HCT116 (cell line): ENCODE measurements at regions not wholly inside any gene's neighbourhood (a gene's known extent, or its start where the extent isn't known, plus 50 kb on each side); places are given as distances from the start of the nearest gene placed in this dataset.

Experiments used
- ATAC-seq: fragments of 200-7000 bp; cut with Tn5 transposase; 2 replicates; pipeline ENCODE4 v1.9.1; 2020; ENCODE audit warnings: mild to moderate bottlenecking, moderate library complexity
- BruUV-seq: library from RNA; stranded (reverse); fragments of 400-500 nt; replicated peaks from 2 replicates; lab custom pipeline; 2021; lab: Mats Ljungman, UMichigan
- CTCF ChIA-PET: fragments of 300-600 bp; sonication (Branson Sonifier 250); formaldehyde crosslinking; loops from one replicate; lab custom pipeline; 2021; ENCODE audit warnings: antibody characterized with exemption; lab: Charles Lee
- POLR2A ChIA-PET: fragments of 300-600, 350-600 bp; sonication (Branson Sonifier 250); formaldehyde crosslinking; loops from one replicate; lab custom pipeline; 2021; ENCODE audit warnings: antibody characterized with exemption; lab: Charles Lee
- RAD21 ChIA-PET, 2 experiments: fragments of 300-600 bp; sonication (Branson Sonifier 250); formaldehyde crosslinking; loops; one replicate each; lab custom pipeline; 2023; ENCODE audit warnings: low total read pairs in 2 of 2; ENCODE audit not compliant: uncharacterized antibody in 2 of 2, unreplicated experiment in 2 of 2, low non-redundant PET in 1 of 2; lab: Charles Lee
- DNase-seq: peaks from one replicate; pipeline ENCODE4 v3.0.0-alpha.2; 2010; ENCODE audit warnings: low read depth, low spot score
- H2AFZ ChIP-seq: fragments of 200-600 bp; shearing (Covaris generic), sonication (generic); 2 replicates; pipeline ENCODE4 v1.6.1; 2017; ENCODE audit warnings: low read depth, mixed run types, mixed read lengths, antibody characterized with exemption, low read length; ENCODE audit not compliant: poor library complexity, severe bottlenecking
- H3K27ac ChIP-seq: 2 replicates; pipeline ENCODE4 v1.5.1; 2012; ENCODE audit warnings: low read depth, low read length
- H3K27me3 ChIP-seq: fragments of 200-600 bp; sonication (generic); 2 replicates; pipeline ENCODE4 v1.6.1; 2016; ENCODE audit warnings: mixed run types, low read length, mixed read lengths; ENCODE audit not compliant: insufficient read depth
- H3K36me3 ChIP-seq, 2 experiments: fragments of 200-500 bp in 1 of 2; fragments of 200-600 bp in 1 of 2; sonication (Bioruptor generic) in 1 of 2; sonication (generic) in 1 of 2; 2 replicates each; pipeline versions ENCODE4 v1.5.1 to v1.6.1; 2014 to 2016; ENCODE audit warnings: low read length in 2 of 2, inconsistent platforms in 1 of 2, mixed read lengths in 1 of 2, mixed run types in 1 of 2; ENCODE audit not compliant: insufficient read depth in 2 of 2, control insufficient read depth in 1 of 2
- H3K4me1 ChIP-seq, 2 experiments: fragments of 200-600 bp in 1 of 2; sonication (generic) in 1 of 2; 2 replicates each; pipeline versions ENCODE4 v1.5.1 to v1.6.1; 2012 to 2017; ENCODE audit warnings: low read length in 2 of 2, inconsistent platforms in 1 of 2, mild to moderate bottlenecking in 1 of 2, mixed read lengths in 1 of 2, mixed run types in 1 of 2, moderate library complexity in 1 of 2; ENCODE audit not compliant: insufficient read depth in 2 of 2, control insufficient read depth in 1 of 2
- H3K4me2 ChIP-seq: fragments of 200-600 bp; sonication (generic); 2 replicates; pipeline ENCODE4 v1.6.1; 2017; ENCODE audit warnings: mixed run types, low read length, mixed read lengths
- H3K4me3 ChIP-seq, 2 experiments: fragments of 200-600 bp in 1 of 2; sonication (generic) in 1 of 2; replicated peaks in 1 of 2; 2 replicates each; pipeline ENCODE4 v1.5.1; 2011 to 2016; ENCODE audit warnings: low read length in 2 of 2, control low read depth in 1 of 2, low read depth in 1 of 2, mild to moderate bottlenecking in 1 of 2, mixed read lengths in 1 of 2, mixed run types in 1 of 2
- H3K79me2 ChIP-seq: fragments of 200-600 bp; sonication (generic); 2 replicates; pipeline ENCODE4 v1.6.1; 2017; ENCODE audit warnings: mild to moderate bottlenecking, mixed run types, low read length, moderate library complexity, mixed read lengths; ENCODE audit not compliant: insufficient read depth
- H3K9ac ChIP-seq: fragments of 200-600 bp; sonication (generic); 2 replicates; pipeline ENCODE4 v1.6.1; 2016; ENCODE audit warnings: low read length, mixed read lengths
- H3K9me2 ChIP-seq: fragments of 200-600 bp; sonication (generic), shearing (Covaris generic); 2 replicates; pipeline ENCODE4 v1.6.1; 2017; ENCODE audit warnings: mixed run types, mild to moderate bottlenecking, moderate library complexity; ENCODE audit not compliant: insufficient read depth
- H3K9me3 ChIP-seq, 2 experiments: fragments of 200-500 bp in 1 of 2; fragments of 200-600 bp in 1 of 2; sonication (Bioruptor generic) in 1 of 2; sonication (generic) in 1 of 2; 2 replicates each; pipeline ENCODE4 v1.6.1; 2014 to 2017; ENCODE audit warnings: low read length in 2 of 2, mixed read lengths in 2 of 2, inconsistent platforms in 1 of 2, low read depth in 1 of 2, mild to moderate bottlenecking in 1 of 2, mixed run types in 1 of 2, moderate library complexity in 1 of 2; ENCODE audit not compliant: control insufficient read depth in 1 of 2, insufficient read depth in 1 of 2
- H4K20me1 ChIP-seq: fragments of 200-600 bp; sonication (generic), shearing (Covaris generic); 2 replicates; pipeline ENCODE4 v1.6.1; 2017; ENCODE audit warnings: mixed run types, mild to moderate bottlenecking, moderate library complexity; ENCODE audit not compliant: insufficient read depth
- ELF1 ChIP-seq: IDR thresholded peaks from 2 replicates; pipeline ENCODE4 v1.6.1; 2012; ENCODE audit warnings: low read depth, borderline replicate concordance
- JUND ChIP-seq: IDR thresholded peaks from 2 replicates; pipeline ENCODE4 v1.6.1; 2012
- POLR2A ChIP-seq: IDR thresholded peaks from 2 replicates; pipeline ENCODE4 v1.7.0; 2011; ENCODE audit warnings: borderline replicate concordance; ENCODE audit not compliant: insufficient read depth, insufficient read length; ENCODE audit errors: extremely low read depth
- POLR2AphosphoS5 ChIP-seq: IDR thresholded peaks from 2 replicates; pipeline ENCODE4 v1.6.1; 2011; ENCODE audit warnings: mild to moderate bottlenecking, low read depth, low read length, moderate library complexity
- SRF ChIP-seq: IDR thresholded peaks from 2 replicates; pipeline ENCODE4 v1.6.1; 2012; ENCODE audit warnings: low read depth
- TCF7L2 ChIP-seq: IDR thresholded peaks from 2 replicates; pipeline ENCODE4 v1.7.0; 2011; ENCODE audit warnings: borderline replicate concordance, inconsistent platforms; ENCODE audit not compliant: insufficient read depth, insufficient read length; ENCODE audit errors: extremely low read depth
- ZBTB33 ChIP-seq: IDR thresholded peaks from 2 replicates; pipeline ENCODE4 v1.6.1; 2011; ENCODE audit warnings: mild to moderate bottlenecking, low read length, moderate library complexity; ENCODE audit not compliant: insufficient replicate concordance; ENCODE audit errors: extremely low read depth
- intact Hi-C: fragments of 100-400 bp; cut with micrococcal nuclease; formaldehyde crosslinking; loops from 2 replicates; pipeline ENCODE4 v1.10.0; 2022
- TF ChIP-seq, protein P1 (sequence below): IDR thresholded peaks from 2 replicates; pipeline ENCODE4 v1.6.1; 2012; ENCODE audit warnings: low read depth

GRCh38 chr9:78745331-78745730, 448.4 kb downstream of the PSAT1 start:
- Histone ChIP-seq H3K27ac (no peak overlapping the region), H3K4me3 (no peak overlapping the region), H3K36me3 (no peaks in the 10 kb centered on the region), H3K27me3 (no peaks in the 10 kb centered on the region), H4K20me1 (no peaks in the 10 kb centered on the region), H3K9me3 (no peaks in the 10 kb centered on the region), H3K9me2 (no peaks in the 10 kb centered on the region), H3K79me2 (no peaks in the 10 kb centered on the region), H2AFZ (no peak overlapping the region), H3K4me1 (no peaks in the 10 kb centered on the region), H3K4me2 (no peak overlapping the region), H3K9ac (no peak overlapping the region)
- CTCF ChIA-PET, result no interaction called here
- intact Hi-C loops, result no loop called here
- RAD21 ChIA-PET, result no interaction called here
- POLR2A ChIA-PET, result no interaction called here
- ATAC-seq (no peak), DNase-seq (no peak)
- TF ChIP-seq, protein P1, sequence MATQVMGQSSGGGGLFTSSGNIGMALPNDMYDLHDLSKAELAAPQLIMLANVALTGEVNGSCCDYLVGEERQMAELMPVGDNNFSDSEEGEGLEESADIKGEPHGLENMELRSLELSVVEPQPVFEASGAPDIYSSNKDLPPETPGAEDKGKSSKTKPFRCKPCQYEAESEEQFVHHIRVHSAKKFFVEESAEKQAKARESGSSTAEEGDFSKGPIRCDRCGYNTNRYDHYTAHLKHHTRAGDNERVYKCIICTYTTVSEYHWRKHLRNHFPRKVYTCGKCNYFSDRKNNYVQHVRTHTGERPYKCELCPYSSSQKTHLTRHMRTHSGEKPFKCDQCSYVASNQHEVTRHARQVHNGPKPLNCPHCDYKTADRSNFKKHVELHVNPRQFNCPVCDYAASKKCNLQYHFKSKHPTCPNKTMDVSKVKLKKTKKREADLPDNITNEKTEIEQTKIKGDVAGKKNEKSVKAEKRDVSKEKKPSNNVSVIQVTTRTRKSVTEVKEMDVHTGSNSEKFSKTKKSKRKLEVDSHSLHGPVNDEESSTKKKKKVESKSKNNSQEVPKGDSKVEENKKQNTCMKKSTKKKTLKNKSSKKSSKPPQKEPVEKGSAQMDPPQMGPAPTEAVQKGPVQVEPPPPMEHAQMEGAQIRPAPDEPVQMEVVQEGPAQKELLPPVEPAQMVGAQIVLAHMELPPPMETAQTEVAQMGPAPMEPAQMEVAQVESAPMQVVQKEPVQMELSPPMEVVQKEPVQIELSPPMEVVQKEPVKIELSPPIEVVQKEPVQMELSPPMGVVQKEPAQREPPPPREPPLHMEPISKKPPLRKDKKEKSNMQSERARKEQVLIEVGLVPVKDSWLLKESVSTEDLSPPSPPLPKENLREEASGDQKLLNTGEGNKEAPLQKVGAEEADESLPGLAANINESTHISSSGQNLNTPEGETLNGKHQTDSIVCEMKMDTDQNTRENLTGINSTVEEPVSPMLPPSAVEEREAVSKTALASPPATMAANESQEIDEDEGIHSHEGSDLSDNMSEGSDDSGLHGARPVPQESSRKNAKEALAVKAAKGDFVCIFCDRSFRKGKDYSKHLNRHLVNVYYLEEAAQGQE, result no peak
- TF ChIP-seq POLR2AphosphoS5 (no peak), ELF1 (no peak), JUND (no peak), SRF (no peak), ZBTB33 (no peak), TCF7L2 (no peak), POLR2A (no peak)
- no TSS peak for BruUV-seq
